ENCODE measurements at regions not wholly inside any gene's neighbourhood (a gene's known extent, or its start where the extent isn't known, plus 50 kb on each side); places are given as distances from the start of the nearest gene placed in this dataset.
"Not testable (repeated sequence)": the region's sequence is repeated elsewhere in the genome, so short reads cannot be mapped to it uniquely, and the experiment has no call there.

DNA sequence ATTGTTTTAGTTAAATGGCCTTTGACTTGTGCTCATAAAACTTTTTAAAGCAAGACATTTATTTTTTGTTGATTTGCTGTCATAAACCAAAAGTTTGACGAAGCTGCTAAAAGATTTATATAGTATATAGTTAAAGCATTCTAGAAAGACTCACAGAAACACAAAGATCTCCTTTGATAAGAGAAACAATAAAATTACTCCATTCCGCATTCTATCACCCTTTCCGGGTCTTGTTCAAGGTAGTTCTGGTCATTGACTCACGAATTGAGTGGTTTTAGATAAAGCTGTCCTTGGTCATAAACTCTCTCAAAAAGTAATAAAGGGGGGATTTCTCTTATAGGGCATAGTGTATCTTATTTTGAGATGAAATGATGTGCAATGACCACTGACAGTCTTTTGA lies 1010.5 kb upstream of the NCAM2 start:
- no peak for DNase-seq (ENCODE audit: low spot score)

DNA sequence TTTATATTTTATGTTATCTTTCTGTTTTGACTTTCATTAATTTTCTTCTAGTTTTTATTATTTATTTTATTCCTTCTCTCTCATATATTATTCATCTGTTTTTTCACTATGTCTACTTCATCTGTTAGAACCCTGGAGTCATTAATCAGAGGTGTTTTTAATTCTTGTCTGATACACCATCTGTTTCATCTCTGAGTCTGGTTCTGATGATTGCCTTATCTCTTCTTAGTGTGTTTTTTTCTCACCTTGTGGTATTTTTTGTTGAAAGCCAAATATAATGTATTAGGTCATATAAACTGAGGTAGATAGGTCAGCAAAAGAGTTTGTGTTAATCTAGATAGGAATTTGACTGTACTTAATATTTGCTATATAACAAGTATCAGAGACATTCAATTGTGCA lies 1005.7 kb upstream of the NCAM2 start:
- no peak for DNase-seq (ENCODE audit: low spot score)

DNA sequence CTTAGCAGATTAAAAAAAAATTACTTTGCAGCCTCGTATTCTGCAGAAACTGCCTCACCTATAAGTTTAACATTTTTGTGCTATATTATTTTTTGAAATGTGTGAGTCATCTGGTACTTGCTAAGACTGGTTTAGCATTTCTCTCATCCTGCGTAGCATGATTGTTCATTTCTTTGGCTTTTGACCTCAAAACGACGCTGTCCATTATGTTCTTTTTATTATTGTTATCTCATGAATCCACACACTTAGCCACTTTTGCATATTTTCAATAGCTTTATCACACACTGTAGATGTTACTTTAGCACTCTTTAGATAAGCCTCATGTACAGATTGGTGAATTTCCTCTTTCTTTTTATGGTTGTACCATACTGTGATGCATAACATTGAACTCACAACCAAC lies 1004.9 kb upstream of the NCAM2 start:
- no peak for DNase-seq (ENCODE audit: low spot score)

DNA sequence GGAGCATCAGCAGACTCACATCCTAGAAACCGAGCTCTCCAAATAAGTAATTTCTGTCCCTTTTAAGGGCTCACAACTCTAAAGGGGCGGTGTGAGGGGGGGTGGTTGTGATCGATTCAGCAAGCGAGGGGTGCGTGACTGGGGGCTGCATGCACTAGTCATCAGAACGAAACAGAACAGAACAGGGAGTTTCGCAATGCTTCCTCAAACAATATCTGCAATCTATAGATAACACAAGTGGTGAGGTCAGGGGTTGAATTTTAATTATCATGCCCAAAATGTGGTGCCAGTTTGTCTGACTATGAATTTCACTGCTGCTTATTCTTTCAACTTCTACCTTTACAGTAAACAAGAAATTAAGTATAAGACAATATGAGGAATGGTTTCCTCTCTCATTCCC lies 1003.0 kb upstream of the NCAM2 start:
- DNase-seq (ENCODE audit: low spot score), result no peak

DNA sequence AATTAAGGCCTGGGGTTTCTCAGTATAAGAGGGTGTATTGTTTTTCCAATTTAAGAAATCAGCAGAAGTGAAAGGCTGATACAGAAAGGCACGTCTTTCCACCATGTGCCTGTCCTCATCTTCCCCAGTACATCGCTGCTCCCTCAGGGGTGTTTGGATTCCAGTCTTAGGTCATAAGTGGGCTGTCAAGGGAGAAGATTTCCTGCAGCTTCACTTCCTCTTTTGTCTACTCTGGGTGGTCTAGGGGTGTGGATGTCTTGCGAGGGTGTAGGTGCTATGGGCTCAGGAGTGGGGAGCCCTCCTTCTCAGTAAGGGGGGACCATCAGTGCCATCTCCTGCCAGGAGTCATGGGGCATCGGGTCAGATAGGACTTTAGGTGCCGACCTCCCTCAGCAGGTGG lies 999.8 kb upstream of the NCAM2 start:
- DNase-seq (ENCODE audit: low spot score), result no peak

DNA sequence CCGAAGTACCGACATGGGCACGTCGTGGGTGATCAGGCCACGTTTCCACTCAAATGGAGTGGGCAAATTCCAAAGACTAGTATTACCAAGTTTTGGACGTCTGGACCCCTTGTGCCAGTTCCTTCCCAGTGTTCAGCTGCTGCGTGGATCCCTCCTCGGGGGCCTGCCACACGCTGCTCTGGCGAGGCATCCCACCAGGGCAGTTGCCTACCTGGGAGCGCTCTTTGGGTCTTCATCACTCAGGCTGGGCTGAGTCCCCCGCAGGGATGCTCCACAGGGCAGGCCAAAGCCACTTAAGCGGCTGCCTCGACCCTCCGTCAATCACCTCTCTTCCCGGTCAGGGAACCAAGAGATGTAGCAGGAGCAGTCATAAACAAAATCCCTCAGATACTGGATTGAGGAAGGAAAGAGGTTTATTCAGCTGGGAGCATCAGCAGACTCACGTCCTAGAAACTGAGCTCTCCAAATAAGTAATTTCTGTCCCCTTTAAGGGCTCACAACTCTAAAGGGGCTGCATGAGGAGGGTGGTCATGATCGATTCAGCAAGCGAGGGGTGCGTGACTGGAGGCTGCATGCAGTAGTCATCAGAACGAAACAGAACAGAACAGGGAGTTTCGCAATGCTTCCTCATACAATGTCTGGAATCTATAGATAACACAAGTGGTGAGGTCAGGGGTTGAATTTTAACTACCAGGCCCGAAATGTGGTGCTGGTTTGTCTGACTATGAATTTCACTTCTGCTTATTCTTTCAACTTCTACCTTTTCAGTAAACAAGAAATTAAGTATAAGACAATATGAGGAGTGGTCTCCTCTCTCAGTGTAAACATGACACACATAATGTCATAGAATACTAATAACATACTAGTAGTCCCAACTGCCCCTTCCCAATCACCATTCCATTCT lies 998.6 kb upstream of the NCAM2 start:
- no peak for DNase-seq (ENCODE audit: low spot score)

DNA sequence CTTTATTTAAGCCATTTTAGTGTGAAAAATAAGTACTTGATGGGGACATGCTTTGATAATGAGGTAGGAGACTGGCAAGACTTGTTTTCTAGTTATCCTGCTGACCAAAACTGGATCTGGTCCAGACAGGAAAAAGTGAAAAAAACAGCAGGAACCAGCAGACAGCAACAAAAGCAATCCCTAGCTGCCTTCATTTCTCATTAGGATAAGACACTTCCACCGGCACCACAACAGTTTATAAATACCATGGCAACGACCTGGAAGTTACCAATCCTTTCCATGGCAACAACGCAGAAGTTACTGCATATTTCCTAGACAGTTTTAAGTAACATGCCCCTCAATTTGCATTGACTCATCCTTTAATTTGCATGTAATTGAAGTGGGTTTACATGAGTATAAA lies 993.8 kb upstream of the NCAM2 start:
- DNase-seq (ENCODE audit: low spot score), result no peak

DNA sequence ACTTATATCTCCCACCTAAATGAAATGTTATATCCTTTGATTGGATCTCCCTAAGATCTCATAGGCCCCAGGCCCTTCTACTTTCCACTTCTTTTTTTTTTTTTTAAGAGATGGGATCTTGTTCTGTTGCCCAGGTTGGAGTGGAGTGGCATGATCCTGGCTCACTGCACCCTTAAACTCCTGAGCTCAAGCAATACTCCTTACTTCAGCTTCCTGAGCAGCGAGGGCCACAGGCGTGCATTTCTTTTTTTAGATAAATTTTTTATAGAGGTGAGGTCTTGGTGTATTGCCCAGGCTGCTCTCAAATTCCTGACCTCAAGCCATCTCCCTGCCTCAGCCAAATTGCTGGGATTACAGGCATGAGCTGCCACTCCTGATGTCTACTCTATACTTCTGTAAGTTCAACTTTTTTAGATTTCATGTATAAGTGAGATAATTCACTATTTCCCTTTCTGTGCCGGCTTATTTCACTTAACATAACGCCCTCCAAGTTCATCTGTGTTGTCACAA lies 987.5 kb upstream of the NCAM2 start:
- DNase-seq (ENCODE audit: low spot score), result no peak

DNA sequence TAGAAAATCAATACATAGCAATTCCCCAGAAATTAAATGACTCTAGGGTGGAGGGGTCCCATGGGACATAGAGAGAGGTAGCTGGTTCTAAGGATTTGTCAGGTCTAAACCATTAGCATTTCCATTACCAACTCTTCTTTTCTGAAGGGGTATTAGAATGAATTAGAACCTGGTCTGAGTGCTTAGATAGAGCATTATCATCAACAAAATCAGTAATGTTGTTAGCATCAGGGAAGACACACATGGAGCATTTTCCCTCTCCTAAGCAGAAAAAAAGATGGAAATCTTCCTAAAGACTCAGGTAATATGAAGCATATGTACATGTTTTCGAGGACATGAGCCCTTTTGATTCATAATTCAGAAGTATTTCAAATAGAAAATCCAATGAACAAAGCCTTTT lies 984.4 kb upstream of the NCAM2 start:
- no peak for DNase-seq (ENCODE audit: low spot score)

DNA sequence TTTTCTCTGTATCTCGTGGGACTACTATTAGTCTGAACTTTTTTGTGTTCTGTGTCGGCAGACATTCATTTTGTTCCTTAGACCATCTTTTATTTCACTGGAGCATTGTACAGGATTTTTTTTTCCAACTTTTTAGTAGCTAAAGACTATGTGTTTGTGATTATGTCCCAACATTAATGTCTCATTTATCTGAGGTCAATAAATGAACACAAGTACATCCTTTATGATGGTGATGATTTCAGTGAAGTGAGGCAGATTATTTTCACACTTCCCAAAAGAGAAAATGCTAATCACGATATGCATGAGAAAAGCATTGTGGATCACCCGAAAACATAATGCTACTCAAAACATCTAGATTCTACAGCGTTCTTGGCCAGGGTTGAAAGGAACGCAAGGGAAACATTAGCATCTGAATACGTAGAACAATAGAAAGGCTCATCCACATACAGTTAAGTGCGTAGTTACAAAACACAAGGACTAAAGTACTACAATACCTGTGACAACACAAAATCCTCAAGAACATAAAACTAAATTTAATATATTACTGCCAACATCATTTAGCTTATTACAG lies 981.7 kb upstream of the NCAM2 start:
- no peak for DNase-seq (ENCODE audit: low spot score)

DNA sequence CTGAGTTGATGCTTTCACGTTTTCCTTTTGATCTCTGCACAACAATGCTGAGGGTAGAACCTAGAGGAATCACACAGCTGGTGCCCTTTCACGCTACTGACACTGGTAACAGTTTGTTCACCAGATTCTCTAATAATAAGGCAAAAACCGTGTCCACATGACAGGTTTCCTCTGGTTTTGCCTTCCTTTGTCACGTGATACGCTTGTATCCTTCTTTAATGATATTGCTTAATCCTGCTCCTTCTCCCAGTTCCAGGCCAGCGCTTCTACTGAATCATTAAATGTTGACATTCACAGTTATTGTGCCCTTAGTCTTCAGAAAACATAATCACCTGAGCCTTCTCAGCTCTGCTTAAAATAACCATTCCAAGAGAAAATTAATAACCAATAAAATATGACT lies 978.2 kb upstream of the NCAM2 start:
- DNase-seq (ENCODE audit: low spot score), result no peak

DNA sequence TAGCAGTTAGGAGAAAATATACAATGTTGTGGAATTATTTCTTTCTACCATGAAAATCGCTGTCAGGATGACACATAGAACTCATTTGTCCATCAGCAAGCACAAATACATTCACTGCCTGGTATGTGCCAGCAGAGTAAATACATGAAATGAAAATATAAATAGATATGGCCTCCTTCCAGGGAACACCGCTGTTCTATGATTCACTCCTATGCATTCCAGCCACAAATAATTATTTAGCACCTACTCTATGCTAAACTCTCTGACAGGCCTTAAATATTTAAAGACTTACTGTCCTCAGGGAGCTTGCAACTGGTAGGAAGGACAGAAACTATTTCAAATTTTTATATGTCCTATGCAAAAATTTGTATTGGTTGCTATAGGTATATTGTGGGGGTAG lies 975.0 kb upstream of the NCAM2 start:
- DNase-seq (ENCODE audit: low spot score), result no peak

DNA sequence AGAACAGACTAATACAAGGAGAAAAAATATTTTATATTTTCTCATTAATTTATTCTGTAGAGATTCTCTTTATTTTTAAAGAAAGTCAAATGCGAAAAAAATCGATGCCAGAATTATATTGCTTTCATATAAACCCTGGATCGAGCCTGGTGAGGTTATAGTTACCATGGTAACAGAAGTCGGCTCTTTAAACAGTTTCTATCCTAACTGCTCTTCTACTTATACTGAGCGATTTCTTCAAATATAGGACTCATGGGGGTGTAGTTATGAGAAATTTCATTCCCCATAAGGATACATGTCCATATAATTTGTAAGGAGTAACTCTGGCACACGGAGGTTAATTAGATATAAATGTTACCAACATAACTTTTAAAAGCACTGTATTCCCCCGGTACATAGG lies 973.5 kb upstream of the NCAM2 start:
- DNase-seq (ENCODE audit: low spot score), result no peak

DNA sequence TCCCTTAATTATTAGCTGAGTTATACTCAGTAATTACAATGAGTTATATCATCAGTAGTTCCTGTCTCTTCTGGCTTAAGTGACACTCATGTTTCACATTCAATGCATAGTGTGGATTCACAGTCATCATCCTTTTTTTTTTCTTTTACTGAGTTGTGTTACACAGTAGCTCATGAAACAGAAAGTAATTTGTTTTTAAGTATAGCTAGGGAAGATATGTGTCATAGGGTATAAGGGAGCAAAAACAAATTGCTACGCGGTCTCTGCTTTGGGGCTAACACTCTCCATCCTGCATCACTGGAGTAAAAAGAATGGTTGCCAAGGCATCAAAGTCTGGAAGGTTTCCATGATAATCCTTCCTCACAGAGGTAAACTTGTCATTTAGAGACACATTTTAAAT lies 971.7 kb upstream of the NCAM2 start:
- no peak for DNase-seq (ENCODE audit: low spot score)

DNA sequence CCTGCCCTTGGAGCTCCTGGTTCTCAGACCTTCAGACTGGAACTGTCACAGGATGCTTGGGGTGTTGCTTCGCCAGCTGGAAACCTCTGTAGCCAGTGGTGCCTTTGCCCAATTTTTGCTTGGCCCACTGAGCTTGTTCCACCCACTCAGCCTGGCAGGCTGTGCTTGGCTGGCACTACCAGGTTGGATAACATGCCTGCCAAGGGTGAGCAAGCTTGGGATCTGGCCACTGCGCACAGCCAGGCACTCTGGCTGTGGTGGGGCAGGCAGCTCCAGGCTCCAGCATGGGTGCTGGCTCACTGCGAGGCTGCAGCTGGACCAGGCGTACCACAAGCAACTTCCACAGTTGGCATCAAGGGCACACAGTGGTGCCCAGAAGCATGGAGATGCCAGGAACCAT lies 967.8 kb upstream of the NCAM2 start:
- DNase-seq (ENCODE audit: low spot score), result no peak

DNA sequence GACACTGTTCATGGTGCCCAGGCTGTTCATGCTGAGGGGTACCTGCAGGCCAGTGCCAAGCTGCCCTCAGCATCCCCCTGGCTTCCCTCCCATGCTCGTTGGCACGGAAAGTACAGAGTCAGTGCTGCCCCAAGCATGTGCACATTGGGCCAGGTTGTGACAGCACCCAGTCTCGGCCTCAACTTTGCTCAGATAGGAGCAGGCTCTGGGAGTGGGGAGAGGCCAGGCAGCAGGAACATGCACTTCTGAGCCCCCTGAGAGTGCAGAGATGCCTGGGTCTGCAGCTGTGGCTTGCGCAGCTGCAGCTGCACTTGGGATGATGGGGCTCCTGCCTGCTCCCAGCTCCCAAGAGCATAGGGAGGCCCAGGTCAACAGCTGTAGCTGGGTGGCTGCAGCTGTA lies 966.4 kb upstream of the NCAM2 start:
- DNase-seq (ENCODE audit: low spot score), result no peak

DNA sequence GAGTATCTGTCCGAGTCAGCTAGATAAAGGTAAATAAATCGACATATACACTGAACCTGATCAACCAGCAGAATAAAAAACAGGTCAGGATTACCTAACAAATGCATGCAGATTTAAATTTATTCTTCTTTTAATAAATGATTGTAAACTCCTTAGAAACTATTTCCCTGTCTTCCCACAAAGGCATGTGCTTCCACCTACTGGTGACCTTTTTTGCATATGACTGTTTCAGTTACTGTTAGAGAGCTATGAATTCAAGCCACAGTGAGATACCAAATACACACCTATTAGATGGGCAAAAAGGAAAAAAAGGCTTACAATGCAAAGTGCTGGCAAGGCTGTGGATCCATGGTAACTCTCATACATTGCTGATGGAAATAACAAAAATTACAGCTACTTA lies 957.4 kb upstream of the NCAM2 start:
- no peak for DNase-seq (ENCODE audit: low spot score)

DNA sequence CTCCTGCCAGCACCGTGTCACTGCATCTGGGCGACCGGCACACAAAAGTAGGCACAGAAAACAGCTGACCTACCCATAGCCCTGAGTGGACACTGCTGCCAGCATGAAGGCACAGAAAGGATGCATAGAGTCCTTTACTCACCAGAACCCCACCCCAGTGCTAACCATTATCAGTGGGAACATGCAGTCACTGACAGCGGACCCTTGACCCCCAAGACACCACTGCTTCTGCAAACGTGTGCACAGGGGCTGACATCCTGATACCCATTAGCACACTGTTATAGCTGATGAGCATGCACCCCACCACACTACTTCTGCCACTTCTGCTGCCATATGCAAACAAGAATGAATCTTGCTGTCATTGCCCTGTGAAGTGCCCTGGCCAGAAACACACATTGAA lies 953.0 kb upstream of the NCAM2 start:
- DNase-seq (ENCODE audit: low spot score), result no peak

DNA sequence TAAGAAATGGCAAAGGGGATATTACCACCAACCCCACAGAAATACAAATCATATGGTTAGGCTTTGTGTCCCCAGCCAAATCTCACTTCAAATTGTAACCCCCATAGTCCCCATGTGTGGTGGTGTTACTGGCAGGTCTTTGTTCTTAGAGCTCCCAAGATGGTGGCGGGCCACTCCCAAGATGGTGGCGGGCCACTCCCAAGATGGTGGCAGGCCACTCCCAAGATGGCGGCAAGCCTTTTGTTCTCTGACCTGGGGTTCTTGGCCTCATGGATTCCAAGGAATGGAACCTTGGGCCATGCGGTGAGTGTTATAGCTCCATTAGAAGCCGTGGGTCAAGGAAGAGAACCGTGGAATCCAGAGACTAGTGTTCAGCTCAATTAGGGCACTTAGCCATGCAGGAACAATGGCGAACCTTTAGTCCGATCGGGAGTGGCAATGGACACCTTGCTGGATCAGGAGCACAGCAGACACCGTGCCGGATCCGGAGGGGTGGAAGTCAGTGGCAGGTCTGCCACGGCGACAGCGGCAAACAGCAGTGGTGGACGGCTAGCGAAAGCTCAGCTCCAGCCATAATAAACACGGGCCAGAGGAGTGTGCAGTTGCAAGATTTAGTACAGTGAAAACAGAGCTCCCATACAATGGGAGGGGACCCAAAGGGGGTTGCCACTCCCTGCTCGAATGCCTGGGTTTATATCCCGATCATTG lies 949.9 kb upstream of the NCAM2 start:
- DNase-seq (ENCODE audit: low spot score), result not testable (repeated sequence)

DNA sequence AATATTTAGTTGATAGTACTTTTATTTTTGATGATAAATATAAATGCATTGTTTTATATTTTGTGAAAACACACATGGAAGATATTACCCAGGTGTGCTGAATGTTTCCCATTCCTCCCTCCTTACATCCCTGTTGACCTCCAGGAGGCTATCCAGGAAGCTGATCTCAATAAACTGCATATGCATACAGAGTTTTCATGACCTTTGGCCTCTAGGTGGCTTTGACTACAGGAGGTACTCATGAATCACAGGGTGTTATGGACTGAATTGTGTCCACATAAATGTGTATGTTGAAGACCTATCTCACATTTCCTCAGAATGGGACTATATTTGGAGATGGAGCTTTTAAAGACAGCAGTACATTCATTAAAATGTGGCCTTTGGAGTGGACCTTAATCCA lies 914.9 kb upstream of the NCAM2 start:
- no peak for DNase-seq (ENCODE audit: low spot score)

DNA sequence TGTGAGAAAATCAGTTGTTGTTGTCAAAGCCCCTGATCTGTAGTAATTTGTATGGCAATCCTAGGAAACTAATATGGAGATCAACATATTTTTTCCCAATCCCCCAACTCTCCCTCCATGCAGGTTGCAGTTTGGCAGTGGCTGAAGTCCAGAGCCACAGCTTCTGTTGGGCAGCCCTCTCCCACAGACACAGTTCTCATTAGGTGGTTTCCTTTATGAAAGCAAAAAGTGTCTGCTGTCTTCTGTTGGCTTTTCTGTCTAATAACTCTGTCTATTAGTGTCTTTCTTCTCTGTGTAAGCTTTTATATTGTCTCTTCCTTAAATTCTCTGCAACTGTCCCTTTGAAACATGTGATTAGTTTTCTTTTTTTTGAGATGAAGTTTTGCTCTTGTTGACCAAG lies 914.3 kb upstream of the NCAM2 start:
- no peak for DNase-seq (ENCODE audit: low spot score)

DNA sequence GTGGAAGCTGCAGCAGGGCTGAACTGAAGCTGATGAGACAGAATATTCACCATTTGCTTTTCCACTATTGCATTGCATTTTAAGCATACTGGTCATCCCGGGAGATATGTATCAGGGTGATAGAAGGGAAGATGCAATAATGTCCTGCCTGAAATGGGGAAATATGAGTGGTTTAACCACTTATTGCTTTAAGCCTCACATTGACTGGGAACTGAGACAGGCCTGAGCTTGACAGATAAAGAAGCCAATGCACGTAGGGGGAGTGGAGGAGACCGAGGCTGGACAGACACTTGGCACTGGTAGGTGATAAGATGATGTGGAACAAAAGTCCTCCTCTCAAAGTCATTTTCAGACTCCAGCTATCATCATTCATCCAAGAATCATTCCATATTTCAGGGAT lies 911.7 kb upstream of the NCAM2 start:
- no peak for DNase-seq (ENCODE audit: low spot score)

DNA sequence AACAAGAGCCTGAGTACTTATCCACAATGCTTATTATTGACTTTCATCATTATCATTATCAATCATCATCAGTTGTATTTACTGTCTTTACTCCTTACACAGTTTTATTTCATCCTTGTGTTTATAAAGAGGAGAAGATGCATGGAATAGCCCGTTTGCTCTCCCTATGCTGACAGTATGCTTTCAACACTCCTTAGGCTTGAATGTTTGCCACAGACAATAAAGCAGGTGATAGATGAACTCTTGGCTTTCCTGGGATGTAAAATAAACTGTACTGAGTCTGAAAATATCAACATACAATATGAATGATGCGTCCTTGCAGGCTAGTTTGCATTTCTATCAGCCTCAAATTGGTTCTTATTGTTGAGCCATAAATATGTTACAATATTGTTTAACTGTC lies 891.8 kb upstream of the NCAM2 start:
- no peak for DNase-seq (ENCODE audit: low spot score)

Data from AG08396 (cell line).